ENCODE measurements at regions not wholly inside any gene's neighbourhood (a gene's known extent, or its start where the extent isn't known, plus 50 kb on each side); places are given as distances from the start of the nearest gene placed in this dataset.
"Not testable (repeated sequence)": the region's sequence is repeated elsewhere in the genome, so short reads cannot be mapped to it uniquely, and the experiment has no call there.

GRCh38 chr13:55577847-55578210 lies 1562.9 kb upstream of the PRR20A start:
- no peak for DNase-seq

DNA sequence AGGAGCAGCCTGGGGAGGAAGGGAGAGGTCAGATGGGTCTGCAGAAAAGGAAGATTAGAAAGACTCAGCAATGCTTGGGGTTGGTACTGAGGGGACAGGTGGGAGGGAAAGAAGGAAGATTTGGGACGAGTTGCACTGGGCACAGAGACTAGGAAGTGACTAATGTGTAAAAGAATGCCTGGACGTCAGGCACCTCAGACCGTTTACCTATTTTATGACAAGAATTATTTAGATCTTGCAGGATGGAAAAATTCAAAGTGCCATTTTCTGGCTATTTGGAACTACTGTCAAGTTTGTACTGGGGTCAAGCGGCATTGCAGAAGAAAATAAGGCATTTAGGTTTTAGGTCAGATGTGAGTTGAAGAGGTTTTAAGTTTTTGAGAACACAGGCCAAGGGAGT lies 1558.4 kb upstream of the PRR20A start:
- not testable (repeated sequence) for DNase-seq

DNA sequence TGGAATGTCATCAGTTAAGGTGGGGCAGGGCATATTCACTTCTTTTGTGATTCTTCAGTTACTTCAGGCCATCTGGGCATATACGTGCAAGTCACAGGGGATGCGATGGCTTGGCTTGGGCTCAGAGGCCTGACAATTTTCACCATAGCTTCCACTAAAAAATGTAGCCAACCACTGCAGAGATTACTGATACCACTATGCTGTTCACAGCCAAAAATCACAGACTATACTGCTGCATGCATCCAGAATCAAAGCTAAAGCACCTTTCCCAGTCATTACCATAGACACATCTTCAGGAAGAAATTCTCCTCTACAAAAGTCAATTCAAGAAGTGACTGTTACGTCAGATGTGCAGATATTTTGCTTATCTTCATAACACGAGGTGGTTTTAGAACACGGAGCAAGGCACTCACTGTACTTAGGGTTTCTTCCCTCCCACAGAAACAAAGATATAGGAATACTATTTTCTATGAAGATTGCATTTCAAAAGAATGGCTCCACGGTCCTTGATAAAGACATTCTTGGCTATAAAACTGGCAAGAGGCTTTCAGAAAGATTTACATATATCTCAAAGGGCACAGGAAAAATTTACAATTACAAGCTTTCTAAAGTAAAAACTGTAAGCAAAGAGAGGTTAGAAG lies 1556.6 kb upstream of the PRR20A start:
- no peak for DNase-seq

- no peak for DNase-seq
Observed at GRCh38 chr13:55602784-55603183, 1537.9 kb upstream of the PRR20A start.

DNA sequence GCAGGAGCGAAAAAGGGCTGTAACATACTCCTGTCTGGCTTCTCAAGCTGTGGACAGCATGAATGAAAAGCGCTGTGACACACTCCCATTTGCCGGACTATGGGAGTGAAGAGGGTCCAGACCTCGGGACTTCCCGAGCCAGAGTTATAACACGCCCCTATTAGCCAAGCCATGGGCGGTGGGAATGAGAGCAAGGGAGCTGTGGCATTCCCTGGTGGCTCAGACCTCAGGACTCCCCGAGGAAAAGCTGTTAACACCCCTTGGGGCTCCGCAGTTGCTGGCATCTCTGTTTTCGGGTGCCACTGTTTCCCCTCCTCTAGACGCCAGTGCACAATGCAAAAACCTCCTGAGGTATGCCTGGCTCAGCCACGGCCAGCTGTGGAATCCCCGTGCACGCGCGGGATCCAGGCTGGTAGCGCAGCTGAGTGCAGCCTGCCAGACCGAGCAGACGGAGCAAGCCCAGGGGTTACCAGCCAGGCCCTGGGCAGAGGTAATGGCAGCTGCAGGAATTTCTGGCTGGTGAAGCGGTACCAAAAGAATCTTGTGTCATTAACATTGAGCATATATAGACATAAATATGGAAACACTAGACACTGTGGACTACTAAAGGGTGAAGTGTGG lies 1534.6 kb upstream of the PRR20A start:
- no peak for DNase-seq

DNA sequence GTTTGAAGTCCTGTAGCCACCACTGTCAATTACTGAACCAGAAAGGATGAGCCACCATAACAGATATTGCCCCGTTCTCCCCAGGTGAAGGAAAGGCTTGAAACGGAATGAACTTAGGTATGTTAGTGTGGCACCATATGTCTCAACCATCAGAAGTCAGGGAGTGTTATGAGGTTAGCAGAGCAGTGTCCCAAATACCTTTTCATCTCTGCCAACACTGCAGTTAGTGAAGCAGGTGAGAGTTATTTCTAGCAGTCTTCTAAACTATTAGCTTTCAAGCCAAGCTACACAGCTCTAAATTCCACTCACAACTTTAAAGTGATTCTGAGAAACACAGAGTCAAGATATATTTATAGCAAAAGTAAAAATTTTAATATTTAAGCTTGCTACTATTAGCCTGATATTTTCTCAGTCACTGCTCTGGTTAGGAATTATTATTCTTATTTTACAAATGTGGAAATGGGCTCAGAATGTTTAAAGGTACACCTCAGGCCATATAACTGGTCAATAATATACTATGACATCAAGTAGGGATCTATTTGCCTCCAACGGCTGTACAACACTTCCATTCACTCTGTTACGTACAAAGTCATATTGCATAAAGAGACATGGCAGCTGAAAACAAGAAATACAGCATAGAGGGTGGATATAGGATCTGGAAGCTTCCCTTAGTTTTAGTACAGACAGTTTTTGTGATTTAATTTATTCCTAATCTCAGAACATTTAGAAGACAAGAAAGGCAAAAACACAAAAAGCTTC lies 1527.1 kb upstream of the PRR20A start:
- no peak for DNase-seq

- DNase-seq: no peak
Observed at GRCh38 chr13:55615081-55615480, 1525.6 kb upstream of the PRR20A start.

DNA sequence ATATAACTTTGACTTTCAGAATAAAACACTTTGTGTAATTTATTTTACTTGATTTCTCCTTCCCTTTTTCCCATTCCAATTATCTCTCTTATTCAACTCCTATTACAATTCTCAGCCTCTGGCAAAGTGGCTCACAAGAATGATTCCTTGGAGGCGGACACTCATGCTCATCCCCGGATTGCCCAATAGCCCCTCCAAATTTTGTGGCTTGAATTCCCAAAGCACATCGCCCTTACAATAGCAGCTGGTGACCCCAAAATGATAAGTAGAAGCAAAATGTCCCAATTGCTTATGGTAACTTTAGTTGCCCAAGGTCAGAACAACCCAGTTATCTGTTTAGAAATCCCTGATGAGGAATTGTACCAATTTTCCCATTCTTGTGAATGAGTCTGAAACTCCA lies 1523.5 kb upstream of the PRR20A start:
- DNase-seq: no peak

GRCh38 chr13:55627221-55627620 lies 1513.5 kb upstream of the PRR20A start:
- DNase-seq: no peak

DNA sequence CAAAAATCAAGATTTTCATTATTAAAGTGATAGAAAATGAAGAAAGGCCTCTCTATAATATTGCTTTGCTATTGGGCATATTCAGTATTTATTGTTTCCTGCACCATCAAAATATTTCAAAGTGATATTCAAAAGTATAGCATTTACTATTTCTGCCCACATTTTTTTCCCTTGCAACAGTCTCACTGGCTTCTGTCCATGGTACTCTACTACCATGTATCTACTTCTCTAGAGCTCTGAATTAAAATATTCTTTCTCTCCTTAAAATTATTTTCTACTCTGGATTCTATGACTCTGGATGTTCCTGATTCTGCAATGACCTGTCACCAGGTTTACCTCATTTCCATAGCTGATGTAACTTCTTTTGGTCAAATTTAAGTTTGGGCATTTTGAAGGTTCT lies 1508.3 kb upstream of the PRR20A start:
- no peak for DNase-seq

DNA sequence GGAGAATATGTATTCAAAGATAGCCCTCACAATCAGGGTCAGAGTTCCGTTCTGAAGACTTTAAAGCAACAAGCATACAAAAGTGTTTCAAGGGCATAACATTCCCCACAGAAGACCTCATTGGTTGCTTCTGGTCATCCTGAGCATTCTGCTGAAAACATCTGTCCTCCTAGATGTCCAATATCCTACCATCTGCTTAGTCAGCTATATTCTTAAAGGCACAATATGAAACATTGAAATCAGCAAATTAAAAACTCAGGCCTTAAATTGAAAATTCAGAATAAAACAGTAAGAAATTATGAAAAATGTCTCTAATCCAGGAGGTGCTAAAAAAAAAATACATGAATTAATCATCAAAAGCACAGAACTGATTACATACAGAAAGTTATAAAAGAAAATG lies 1491.2 kb upstream of the PRR20A start:
- no peak for DNase-seq

- DNase-seq: no peak
Observed at GRCh38 chr13:55652657-55653056, 1488.1 kb upstream of the PRR20A start.

GRCh38 chr13:55653497-55653896 lies 1487.2 kb upstream of the PRR20A start:
- no peak for DNase-seq

DNA sequence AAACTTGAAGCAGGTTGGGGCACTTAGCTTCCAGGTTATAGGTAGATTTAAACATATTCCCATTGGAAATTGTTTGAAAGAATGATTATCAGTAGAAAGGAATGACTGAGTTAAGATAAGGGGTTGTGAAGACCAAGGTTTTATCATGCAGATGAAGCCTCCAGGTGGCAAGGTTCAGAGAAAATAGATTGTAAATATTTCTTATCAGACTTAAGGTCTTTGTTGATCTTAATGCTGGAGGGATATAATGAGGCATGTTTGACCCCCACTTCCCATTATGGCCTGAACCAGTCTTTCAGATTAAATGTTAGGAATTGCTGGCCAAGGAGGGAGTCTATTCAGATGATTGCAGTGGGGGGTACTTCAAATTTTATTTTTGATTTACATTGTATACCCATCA lies 1486.5 kb upstream of the PRR20A start:
- DNase-seq: no peak

DNA sequence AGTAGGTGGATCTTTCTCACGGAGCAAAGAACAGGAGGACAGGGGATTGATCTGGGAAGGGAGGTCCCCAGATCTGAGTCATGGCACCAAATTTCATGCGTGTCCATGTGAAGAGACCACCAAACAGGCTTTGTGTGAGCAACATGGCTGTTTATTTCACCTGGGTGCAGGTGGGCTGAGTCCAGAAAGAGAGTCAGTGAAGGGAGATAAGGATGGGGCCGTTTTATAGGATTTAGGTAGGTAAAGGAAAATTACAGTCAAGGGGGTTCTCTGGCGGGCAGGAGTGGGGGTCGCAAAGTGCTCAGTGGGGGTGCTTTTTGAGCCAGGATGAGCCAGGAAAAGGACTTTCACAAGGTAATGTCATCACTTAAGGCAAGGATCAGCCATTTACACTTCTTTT lies 1480.5 kb upstream of the PRR20A start:
- DNase-seq: not testable (repeated sequence)

DNA sequence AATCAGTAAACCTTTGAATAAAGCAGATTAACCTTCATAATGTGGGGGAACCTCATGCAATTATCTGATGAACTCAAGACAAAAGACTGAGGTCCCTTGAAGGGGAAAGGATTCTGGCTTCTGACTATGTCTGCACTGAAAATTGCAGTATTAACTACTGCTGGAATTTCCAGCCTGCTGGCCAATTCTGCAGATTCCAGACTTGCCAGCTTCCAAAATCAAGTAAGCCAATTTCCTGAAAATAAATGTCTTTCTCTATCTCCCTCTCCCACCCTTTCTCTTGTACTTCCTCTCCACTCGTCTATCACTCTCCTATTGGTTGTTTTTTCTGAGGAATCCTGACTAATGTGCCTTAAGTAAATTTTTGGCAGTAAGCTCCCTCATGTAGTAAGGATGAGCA lies 1479.9 kb upstream of the PRR20A start:
- DNase-seq: no peak

GRCh38 chr13:55661505-55661904 lies 1479.2 kb upstream of the PRR20A start:
- DNase-seq: no peak

DNA sequence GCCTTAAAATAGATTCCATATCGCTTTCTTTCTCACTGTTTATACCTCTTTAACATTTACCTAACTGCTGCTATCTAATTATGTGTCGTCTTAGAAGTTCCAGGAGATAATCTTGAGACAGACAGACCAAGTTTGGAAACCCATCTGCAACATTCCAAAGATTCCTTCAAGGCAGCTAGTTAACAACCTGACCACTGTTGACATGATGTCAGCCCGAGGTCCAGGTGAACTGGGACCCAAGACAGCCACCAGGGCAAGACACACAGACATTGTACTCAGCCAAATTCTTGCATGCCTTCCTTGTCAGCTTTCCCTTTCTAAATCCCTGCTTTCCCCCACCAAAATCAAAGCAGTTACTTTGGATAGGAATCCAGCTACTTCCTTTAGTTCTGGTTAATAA lies 1476.5 kb upstream of the PRR20A start:
- DNase-seq: no peak

GRCh38 chr13:55669051-55669450 lies 1471.7 kb upstream of the PRR20A start:
- DNase-seq: no peak

DNA sequence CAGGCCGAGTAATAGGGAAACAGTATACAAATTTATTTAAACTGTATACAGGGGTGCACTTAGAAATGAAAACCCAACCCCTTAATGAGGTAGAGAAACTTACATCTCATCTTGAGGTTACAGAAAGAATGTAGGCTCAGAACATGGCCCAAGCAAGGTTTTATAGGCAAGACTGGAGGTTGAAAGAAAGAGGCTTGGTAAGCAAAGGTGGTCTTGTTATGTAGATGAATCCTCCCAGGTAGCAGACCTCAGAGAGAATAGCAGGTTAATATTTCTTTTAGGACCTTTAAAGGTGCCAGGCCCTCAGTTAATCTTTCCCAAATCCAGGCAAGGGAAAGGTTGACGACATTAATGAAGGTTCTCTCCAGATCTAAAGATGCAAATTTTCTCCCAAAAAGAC lies 1466.8 kb upstream of the PRR20A start:
- DNase-seq: no peak

DNA sequence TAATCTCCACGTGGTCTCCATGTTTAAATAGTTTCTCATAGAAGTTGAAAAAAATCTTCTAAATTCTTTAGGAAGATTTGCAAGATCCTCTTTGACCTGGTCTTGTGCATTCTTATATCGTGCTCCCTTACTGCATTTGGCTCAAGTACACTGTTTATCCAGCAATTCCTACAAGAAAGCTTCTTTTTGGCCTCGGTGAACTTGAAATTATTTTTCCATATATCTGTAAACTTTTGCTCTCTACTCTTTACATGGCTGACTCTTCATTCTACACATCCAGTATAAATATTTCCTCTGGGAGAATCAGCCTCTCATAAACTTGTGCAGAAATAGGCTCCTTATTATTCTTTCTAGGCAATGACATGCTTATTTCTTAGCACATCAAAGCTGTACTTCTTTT lies 1457.9 kb upstream of the PRR20A start:
- DNase-seq: no peak

DNA sequence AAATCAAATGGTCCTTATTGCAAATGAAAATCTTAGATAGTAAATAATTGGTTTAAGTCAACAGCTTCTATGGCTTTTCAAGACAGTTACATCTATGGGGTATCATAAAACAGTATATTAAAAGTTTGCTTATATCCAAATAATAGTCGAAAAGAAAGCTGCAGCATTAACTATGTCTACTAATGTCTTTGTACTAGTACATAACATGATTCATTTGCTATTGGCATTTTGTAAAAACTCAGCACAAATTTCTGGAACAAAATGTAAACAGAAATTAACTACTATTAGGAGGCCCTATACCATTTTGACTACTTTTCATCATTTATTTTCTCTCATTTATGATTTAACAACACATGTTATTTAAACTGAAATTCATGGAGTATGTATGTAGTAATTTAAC lies 1435.2 kb upstream of the PRR20A start:
- no peak for DNase-seq

- no peak for DNase-seq
Observed at GRCh38 chr13:55705971-55706370, 1434.7 kb upstream of the PRR20A start.

GRCh38 chr13:55714120-55714519 lies 1426.6 kb upstream of the PRR20A start:
- DNase-seq: no peak
